H1 (cell line): ENCODE measurements at regions not wholly inside any gene's neighbourhood (a gene's known extent, or its start where the extent isn't known, plus 50 kb on each side); places are given as distances from the start of the nearest gene placed in this dataset.

ENCODE experiments used
- BRCA1 ChIP-seq: IDR thresholded peaks from 2 replicates; pipeline ENCODE4 v1.6.1; 2012; ENCODE audit warnings: low read depth, low read length, improper control_type of control experiment
- EGR1 ChIP-seq: IDR thresholded peaks from 2 replicates; pipeline ENCODE4 v1.6.1; 2011; ENCODE audit warnings: low read depth, low read length, borderline replicate concordance
- JUN ChIP-seq: IDR thresholded peaks from 2 replicates; pipeline ENCODE4 v1.6.1; 2011; ENCODE audit warnings: low read depth, mild to moderate bottlenecking, improper control_type of control experiment, low read length
- JUND ChIP-seq: IDR thresholded peaks from 2 replicates; pipeline ENCODE4 v1.6.1; 2011; ENCODE audit warnings: mild to moderate bottlenecking, improper control_type of control experiment, low read length
- POLR2A ChIP-seq, 2 experiments: IDR thresholded peaks; 1 replicate in 1 of 2; 2 replicates in 1 of 2; pipeline ENCODE4 v1.6.1; 2011; ENCODE audit warnings: low read depth in 2 of 2, low read length in 2 of 2, mild to moderate bottlenecking in 2 of 2; ENCODE audit errors: control extremely low read depth in 1 of 2
- POLR2AphosphoS5 ChIP-seq: IDR thresholded peaks from 2 replicates; pipeline ENCODE4 v1.6.1; 2011; ENCODE audit warnings: low read depth, low read length
- SP1 ChIP-seq: IDR thresholded peaks from 2 replicates; pipeline ENCODE4 v1.6.1; 2011; ENCODE audit warnings: low read depth, low read length
- YY1 ChIP-seq: IDR thresholded peaks from 2 replicates; pipeline ENCODE4 v1.6.1; 2011; ENCODE audit warnings: low read depth, mild to moderate bottlenecking, low read length
- ZNF274 ChIP-seq: IDR thresholded peaks from 2 replicates; pipeline ENCODE4 v1.7.0; 2012; ENCODE audit warnings: low read length, borderline replicate concordance; ENCODE audit errors: extremely low read depth
- TF ChIP-seq, protein P1 (sequence below): IDR thresholded peaks from 2 replicates; pipeline ENCODE4 v1.6.1; 2011; ENCODE audit warnings: low read length, improper control_type of control experiment
- TF ChIP-seq, protein P2 (sequence below), 3 experiments: IDR thresholded peaks; 1 replicate in 2 of 3; 2 replicates in 1 of 3; pipeline versions ENCODE4 v1.5.1 to v1.6.1; 2011; ENCODE audit warnings: low read length in 3 of 3, mild to moderate bottlenecking in 3 of 3, inconsistent platforms in 2 of 3, low read depth in 1 of 3, moderate library complexity in 1 of 3; ENCODE audit not compliant: insufficient read depth in 1 of 3; ENCODE audit errors: control extremely low read depth in 1 of 3
- TF ChIP-seq, protein P3 (sequence below): IDR thresholded peaks from 2 replicates; pipeline ENCODE4 v1.6.1; 2012; ENCODE audit warnings: inconsistent platforms

DNA sequence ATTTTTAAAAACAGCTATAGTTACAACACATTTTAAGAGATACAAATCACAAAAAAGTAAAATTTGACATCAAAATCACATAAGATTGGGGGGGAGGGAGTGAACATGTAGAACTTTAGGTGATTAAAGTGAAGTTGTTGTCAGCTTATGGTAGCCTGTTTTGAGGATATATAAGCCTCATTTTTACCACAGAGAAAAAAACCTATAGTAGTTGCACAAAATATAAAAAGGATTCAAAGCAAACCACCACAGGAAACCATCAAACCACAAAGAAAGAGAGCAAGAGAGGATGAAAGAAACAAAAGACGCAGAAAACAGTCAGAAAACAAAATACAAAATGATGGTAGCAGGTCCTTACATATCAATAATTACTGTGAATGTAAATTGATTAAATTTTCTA lies 291.9 kb upstream of the DEPDC1 start:
- TF ChIP-seq YY1 (no peak), ZNF274 (no peak), SP1 (no peak), POLR2AphosphoS5 (no peak), POLR2A (IDR thresholded peaks at IDR 0.05; ENCODE audit: control extremely low read depth in 1 of 2, low read depth in 2 of 2, low read length in 2 of 2) (no peak), JUND (no peak), EGR1 (no peak), JUN (no peak), BRCA1 (no peak)
- TF ChIP-seq, protein P1, sequence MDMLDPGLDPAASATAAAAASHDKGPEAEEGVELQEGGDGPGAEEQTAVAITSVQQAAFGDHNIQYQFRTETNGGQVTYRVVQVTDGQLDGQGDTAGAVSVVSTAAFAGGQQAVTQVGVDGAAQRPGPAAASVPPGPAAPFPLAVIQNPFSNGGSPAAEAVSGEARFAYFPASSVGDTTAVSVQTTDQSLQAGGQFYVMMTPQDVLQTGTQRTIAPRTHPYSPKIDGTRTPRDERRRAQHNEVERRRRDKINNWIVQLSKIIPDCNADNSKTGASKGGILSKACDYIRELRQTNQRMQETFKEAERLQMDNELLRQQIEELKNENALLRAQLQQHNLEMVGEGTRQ = no peak
- TF ChIP-seq, protein P2, sequence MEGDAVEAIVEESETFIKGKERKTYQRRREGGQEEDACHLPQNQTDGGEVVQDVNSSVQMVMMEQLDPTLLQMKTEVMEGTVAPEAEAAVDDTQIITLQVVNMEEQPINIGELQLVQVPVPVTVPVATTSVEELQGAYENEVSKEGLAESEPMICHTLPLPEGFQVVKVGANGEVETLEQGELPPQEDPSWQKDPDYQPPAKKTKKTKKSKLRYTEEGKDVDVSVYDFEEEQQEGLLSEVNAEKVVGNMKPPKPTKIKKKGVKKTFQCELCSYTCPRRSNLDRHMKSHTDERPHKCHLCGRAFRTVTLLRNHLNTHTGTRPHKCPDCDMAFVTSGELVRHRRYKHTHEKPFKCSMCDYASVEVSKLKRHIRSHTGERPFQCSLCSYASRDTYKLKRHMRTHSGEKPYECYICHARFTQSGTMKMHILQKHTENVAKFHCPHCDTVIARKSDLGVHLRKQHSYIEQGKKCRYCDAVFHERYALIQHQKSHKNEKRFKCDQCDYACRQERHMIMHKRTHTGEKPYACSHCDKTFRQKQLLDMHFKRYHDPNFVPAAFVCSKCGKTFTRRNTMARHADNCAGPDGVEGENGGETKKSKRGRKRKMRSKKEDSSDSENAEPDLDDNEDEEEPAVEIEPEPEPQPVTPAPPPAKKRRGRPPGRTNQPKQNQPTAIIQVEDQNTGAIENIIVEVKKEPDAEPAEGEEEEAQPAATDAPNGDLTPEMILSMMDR (IDR thresholded peaks at IDR 0.05; ENCODE audit: control extremely low read depth in 1 of 3, insufficient read depth in 1 of 3, low read depth in 1 of 3, low read length in 3 of 3) = no peak
- TF ChIP-seq, protein P3, sequence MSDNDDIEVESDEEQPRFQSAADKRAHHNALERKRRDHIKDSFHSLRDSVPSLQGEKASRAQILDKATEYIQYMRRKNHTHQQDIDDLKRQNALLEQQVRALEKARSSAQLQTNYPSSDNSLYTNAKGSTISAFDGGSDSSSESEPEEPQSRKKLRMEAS = no peak
